C4-2B (cell line): ENCODE measurements at regions not wholly inside any gene's neighbourhood (a gene's known extent, or its start where the extent isn't known, plus 50 kb on each side); places are given as distances from the start of the nearest gene placed in this dataset.

Experiments used
- CTCF ChIP-seq: fragments of 450-650 bp; conservative IDR thresholded peaks from 2 replicates; pipeline ENCODE4 v1.5.1; 2017; ENCODE audit warnings: mild to moderate bottlenecking
- ZFX ChIP-seq: fragments of 450-650 bp; IDR thresholded peaks from 2 replicates; pipeline ENCODE4 v1.6.1; 2017

- no peak for TF ChIP-seq CTCF
- no peak for TF ChIP-seq ZFX
Observed at GRCh38 chr15:69859866-69860265, 237.9 kb downstream of the TLE3 start.
